ENCODE measurements at regions not wholly inside any gene's neighbourhood (a gene's known extent, or its start where the extent isn't known, plus 50 kb on each side); places are given as distances from the start of the nearest gene placed in this dataset.

DNA sequence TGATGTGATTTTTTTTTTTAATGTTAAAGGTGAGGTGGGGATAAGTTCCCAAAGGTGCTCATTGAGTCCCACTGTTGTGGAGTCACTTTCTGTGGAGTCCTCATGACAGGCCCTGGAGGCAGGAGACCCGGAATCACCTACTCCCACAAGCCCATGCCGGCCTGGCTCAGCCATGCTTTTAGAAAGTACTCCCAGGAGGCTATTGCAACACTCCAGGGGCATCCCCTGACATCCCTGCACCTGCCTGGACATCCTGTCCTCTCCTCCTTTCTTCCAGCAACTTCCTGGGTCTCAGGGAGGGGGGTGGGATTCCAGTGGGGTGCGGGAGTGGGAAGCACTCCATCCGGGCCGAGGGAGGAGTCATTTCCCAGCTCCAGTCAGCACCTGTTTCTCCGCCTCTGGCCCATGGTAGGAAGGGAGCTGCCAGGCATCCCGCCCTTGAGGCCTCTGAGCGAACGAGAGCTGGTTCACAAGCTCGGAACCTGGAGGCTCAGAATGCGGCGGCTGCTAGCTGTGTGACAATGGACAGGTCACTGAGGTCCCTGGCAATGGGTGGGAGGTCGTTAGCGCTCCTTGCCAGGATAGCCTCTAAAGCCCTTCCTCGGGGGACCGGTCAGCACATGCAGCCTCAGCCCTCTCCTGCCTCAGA, 163.9 kb upstream of the ID2 start:
- Histone ChIP-seq H2AFZ (ENCODE audit: low read depth, low read length) (no peak overlapping the region), H3K27ac (ENCODE audit: low read length) (no peak overlapping the region), H3K9ac (ENCODE audit: low read length) (no peak overlapping the region), H3K4me3 (ENCODE audit: low read length) (no peak overlapping the region), H3K27me3 (ENCODE audit: insufficient read depth, low read depth, low read length) (no peaks in the 10 kb centered on the region), H3K36me3 (ENCODE audit: insufficient read depth, low read length) (no peaks in the 10 kb centered on the region), H4K20me1 (ENCODE audit: insufficient read depth) (no peaks in the 10 kb centered on the region), H3K79me2 (replicated peaks; ENCODE audit: insufficient read depth, low read length) (no peaks in the 10 kb centered on the region), H3F3A (ENCODE audit: insufficient read depth, low read length, poor library complexity, severe bottlenecking) (no peaks in the 10 kb centered on the region), H3K9me3 (ENCODE audit: low read length) (no peaks in the 10 kb centered on the region), H3K9me2 (ENCODE audit: insufficient read depth, low read length) (no peaks in the 10 kb centered on the region), H3K4me2 (ENCODE audit: low read length) (no peak overlapping the region)
- TF ChIP-seq POLR2AphosphoS5 (IDR thresholded peaks at IDR 0.05) (no peak), EZH2 (IDR thresholded peaks at IDR 0.05; ENCODE audit: borderline replicate concordance, insufficient read depth, low read length, poor library complexity, severe bottlenecking) (no peak), EP300 (conservative IDR thresholded peaks at IDR 0.05; ENCODE audit: poor library complexity, severe bottlenecking) (no peak), RAD21 (conservative IDR thresholded peaks at IDR 0.05) (no peak), SMC3 (conservative IDR thresholded peaks at IDR 0.05; ENCODE audit: poor library complexity) (no peak), MXI1 (conservative IDR thresholded peaks at IDR 0.05; ENCODE audit: poor library complexity, severe bottlenecking) (no peak), TAF1 (IDR thresholded peaks at IDR 0.05; ENCODE audit: low read depth) (no peak)
- TF ChIP-seq, protein P1, sequence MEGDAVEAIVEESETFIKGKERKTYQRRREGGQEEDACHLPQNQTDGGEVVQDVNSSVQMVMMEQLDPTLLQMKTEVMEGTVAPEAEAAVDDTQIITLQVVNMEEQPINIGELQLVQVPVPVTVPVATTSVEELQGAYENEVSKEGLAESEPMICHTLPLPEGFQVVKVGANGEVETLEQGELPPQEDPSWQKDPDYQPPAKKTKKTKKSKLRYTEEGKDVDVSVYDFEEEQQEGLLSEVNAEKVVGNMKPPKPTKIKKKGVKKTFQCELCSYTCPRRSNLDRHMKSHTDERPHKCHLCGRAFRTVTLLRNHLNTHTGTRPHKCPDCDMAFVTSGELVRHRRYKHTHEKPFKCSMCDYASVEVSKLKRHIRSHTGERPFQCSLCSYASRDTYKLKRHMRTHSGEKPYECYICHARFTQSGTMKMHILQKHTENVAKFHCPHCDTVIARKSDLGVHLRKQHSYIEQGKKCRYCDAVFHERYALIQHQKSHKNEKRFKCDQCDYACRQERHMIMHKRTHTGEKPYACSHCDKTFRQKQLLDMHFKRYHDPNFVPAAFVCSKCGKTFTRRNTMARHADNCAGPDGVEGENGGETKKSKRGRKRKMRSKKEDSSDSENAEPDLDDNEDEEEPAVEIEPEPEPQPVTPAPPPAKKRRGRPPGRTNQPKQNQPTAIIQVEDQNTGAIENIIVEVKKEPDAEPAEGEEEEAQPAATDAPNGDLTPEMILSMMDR (IDR thresholded peaks at IDR 0.05; ENCODE audit: poor library complexity, severe bottlenecking), result no peak
- TF ChIP-seq, protein P2, sequence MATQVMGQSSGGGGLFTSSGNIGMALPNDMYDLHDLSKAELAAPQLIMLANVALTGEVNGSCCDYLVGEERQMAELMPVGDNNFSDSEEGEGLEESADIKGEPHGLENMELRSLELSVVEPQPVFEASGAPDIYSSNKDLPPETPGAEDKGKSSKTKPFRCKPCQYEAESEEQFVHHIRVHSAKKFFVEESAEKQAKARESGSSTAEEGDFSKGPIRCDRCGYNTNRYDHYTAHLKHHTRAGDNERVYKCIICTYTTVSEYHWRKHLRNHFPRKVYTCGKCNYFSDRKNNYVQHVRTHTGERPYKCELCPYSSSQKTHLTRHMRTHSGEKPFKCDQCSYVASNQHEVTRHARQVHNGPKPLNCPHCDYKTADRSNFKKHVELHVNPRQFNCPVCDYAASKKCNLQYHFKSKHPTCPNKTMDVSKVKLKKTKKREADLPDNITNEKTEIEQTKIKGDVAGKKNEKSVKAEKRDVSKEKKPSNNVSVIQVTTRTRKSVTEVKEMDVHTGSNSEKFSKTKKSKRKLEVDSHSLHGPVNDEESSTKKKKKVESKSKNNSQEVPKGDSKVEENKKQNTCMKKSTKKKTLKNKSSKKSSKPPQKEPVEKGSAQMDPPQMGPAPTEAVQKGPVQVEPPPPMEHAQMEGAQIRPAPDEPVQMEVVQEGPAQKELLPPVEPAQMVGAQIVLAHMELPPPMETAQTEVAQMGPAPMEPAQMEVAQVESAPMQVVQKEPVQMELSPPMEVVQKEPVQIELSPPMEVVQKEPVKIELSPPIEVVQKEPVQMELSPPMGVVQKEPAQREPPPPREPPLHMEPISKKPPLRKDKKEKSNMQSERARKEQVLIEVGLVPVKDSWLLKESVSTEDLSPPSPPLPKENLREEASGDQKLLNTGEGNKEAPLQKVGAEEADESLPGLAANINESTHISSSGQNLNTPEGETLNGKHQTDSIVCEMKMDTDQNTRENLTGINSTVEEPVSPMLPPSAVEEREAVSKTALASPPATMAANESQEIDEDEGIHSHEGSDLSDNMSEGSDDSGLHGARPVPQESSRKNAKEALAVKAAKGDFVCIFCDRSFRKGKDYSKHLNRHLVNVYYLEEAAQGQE (IDR thresholded peaks at IDR 0.05; ENCODE audit: borderline replicate concordance), result no peak

DNA sequence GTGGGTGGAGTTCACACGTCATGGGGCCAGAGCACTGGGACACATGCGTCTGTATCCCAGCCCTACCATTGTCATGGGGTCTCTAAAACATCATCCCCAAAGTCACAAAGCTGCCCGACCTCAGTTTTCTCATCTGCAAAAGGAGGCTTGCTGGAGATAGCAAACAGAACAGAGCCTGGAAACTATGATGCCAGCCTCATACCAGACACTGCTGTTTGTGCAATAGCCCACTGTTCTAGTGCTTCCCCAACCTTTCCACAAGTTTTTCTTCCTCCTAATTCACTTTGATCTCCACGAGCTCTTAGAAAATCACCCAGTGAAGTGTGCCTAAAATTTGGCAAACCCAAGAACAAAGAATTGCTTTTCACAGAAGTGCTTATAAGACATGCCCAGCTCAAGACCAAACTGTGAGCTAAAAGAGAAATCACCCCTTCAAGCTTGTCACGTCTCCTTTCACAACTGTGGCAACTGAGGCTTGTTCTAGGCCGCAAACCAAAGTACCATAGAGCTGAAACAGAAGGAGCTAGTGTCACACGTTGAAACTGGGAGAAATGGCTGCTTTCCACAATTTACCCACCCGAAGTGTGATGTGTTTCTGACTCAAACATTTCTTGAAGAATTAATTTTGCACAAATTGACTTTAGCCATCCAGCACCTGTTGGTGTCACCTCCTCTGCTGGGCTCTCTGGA, 162.7 kb upstream of the ID2 start:
- Histone ChIP-seq H3K36me3 (ENCODE audit: insufficient read depth, low read length) (no peaks in the 10 kb centered on the region), H2AFZ (ENCODE audit: low read depth, low read length) (no peak overlapping the region), H3K27ac (ENCODE audit: low read length) (no peak overlapping the region), H3K79me2 (replicated peaks; ENCODE audit: insufficient read depth, low read length) (no peaks in the 10 kb centered on the region), H4K20me1 (ENCODE audit: insufficient read depth) (no peaks in the 10 kb centered on the region), H3K9me2 (ENCODE audit: insufficient read depth, low read length) (no peaks in the 10 kb centered on the region), H3F3A (ENCODE audit: insufficient read depth, low read length, poor library complexity, severe bottlenecking) (no peaks in the 10 kb centered on the region), H3K4me2 (ENCODE audit: low read length) (no peak overlapping the region), H3K4me3 (ENCODE audit: low read length) (no peak overlapping the region), H3K9ac (ENCODE audit: low read length) (no peak overlapping the region), H3K27me3 (ENCODE audit: insufficient read depth, low read depth, low read length) (no peaks in the 10 kb centered on the region), H3K9me3 (ENCODE audit: low read length) (no peaks in the 10 kb centered on the region)
- no peak for TF ChIP-seq MXI1 (conservative IDR thresholded peaks at IDR 0.05; ENCODE audit: poor library complexity, severe bottlenecking)
- no peak for TF ChIP-seq SMC3 (conservative IDR thresholded peaks at IDR 0.05; ENCODE audit: poor library complexity)
- no peak for TF ChIP-seq POLR2AphosphoS5 (IDR thresholded peaks at IDR 0.05)

Measured in neural cell (in vitro differentiated cells).